GM12873 (cell line): ENCODE measurements at regions not wholly inside any gene's neighbourhood (a gene's known extent, or its start where the extent isn't known, plus 50 kb on each side); places are given as distances from the start of the nearest gene placed in this dataset.

Experiments
- CTCF ChIP-seq: IDR thresholded peaks from 2 replicates; pipeline ENCODE4 v1.5.1; 2012; ENCODE audit warnings: low read depth, mild to moderate bottlenecking, moderate library complexity, low read length, control low read depth; ENCODE audit not compliant: insufficient read depth; ENCODE audit errors: missing control alignments

DNA sequence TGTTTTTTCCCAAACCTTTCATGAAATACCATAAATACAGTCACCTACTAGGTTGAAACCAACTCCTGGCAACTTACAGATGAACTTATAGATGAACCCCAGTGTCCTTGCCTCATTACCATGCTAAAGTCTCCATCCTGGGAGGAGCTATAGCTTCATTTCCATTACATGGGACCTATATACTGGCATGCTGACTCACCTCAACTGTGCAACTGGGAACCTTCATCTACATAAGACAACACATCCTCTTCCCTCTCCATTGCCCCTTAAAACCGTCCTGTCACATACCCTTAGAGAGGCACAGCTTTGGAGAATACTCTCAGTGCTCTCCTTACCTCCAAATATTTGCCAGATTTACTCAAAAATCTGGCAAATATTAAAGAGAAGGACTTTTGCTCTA lies 638.3 kb downstream of the HTR1A start:
- no peak for TF ChIP-seq CTCF

GRCh38 chr5:63314551-63314950 lies 647.7 kb downstream of the HTR1A start:
- no peak for TF ChIP-seq CTCF

GRCh38 chr5:63310644-63311043 lies 651.6 kb downstream of the HTR1A start:
- TF ChIP-seq CTCF: no peak

GRCh38 chr5:63306909-63307308 lies 655.3 kb downstream of the HTR1A start:
- no peak for TF ChIP-seq CTCF

DNA sequence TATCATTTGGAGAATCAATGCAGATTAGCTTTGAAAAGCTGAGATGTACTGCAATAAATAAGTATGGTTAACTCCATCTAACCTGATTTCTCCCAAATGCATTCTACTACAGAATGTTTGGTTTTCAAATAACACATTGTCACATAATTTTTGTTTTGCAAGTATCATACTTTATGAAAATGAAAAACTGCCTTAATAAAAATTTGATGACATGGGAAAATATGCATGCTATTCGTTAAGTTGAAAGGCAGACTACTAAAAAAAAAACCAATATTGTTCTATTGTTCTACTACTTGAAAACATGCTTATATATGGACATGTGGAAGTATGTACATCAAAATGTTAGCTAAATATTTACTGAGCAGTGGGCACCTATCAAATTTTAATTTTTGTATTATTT lies 668.9 kb downstream of the HTR1A start:
- no peak for TF ChIP-seq CTCF

GRCh38 chr5:63286724-63287123 lies 675.5 kb downstream of the HTR1A start:
- no peak for TF ChIP-seq CTCF

DNA sequence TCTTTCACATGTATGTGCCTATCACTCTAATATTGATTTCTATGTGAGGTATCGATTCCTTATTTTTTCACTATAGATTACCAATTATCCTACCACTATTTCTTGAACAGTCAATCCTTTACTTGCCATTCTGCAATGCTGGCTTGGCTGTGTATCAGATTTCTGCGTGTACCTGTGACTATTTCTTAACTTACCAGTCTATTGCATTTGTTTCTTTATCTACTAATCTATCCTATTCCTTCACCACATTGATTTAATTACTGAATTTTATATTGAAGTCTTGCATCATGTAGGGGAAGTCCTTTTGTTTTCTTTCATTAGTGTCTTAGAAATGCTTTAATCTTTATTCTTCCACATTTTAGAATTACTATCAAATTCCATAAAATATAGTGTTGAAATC lies 684.8 kb downstream of the LRRC70 start:
- no peak for TF ChIP-seq CTCF
